A549 (cell line): ENCODE measurements at regions not wholly inside any gene's neighbourhood (a gene's known extent, or its start where the extent isn't known, plus 50 kb on each side); places are given as distances from the start of the nearest gene placed in this dataset.

Source experiments
- ATAC-seq, 2 experiments: fragments of 200-7000 bp in 1 of 2; fragments of >200 bp in 1 of 2; cut with Nextera tagmentation in 1 of 2; cut with Tn5 transposase in 1 of 2; 3 replicates each; pipeline versions ENCODE4 v1.8.0 to v1.9.1; 2018 to 2020; ENCODE audit warnings: mild to moderate bottlenecking in 1 of 2, moderate library complexity in 1 of 2
- CTCF ChIA-PET: fragments of 300-600 bp; sonication (Branson Sonifier 250); formaldehyde crosslinking; extraction: SDS; loops from one replicate; lab custom pipeline; 2021; ENCODE audit warnings: antibody characterized with exemption, inconsistent platforms; lab: Yijun Ruan, JAX
- POLR2A ChIA-PET: fragments of 350-600 bp; formaldehyde crosslinking; extraction: SDS; loops from one replicate; lab custom pipeline; 2021; ENCODE audit warnings: antibody characterized with exemption, inconsistent platforms; lab: Yijun Ruan, JAX
- DNase-seq, 2 experiments: peaks; one replicate each; pipeline versions ENCODE4 v3.0.0 to v3.0.0-alpha.2; 2011 to 2016; ENCODE audit warnings: low read depth in 1 of 2, low spot score in 1 of 2
- FAIRE-seq: peaks from 2 replicates; lab custom pipeline; 2011; peaks lifted over from hg19 to GRCh38; lab: Jason Lieb, UNC
- H3K27ac ChIP-seq, 2 experiments: fragments of >200 bp; sonication (Bioruptor Twin); formaldehyde crosslinking; 3 replicates each; pipeline ENCODE4 v1.5.1; 2016 to 2017
- H3K4me1 ChIP-seq: fragments of >200 bp; sonication (Bioruptor Twin); formaldehyde crosslinking; 3 replicates; pipeline ENCODE4 v1.6.1; 2016
- H3K4me2 ChIP-seq: fragments of >200 bp; sonication (Bioruptor Twin); formaldehyde crosslinking; 3 replicates; pipeline ENCODE4 v1.6.1; 2016
- H3K4me3 ChIP-seq: fragments of >200 bp; sonication (Bioruptor Twin); formaldehyde crosslinking; 3 replicates; pipeline ENCODE4 v1.5.1; 2016
- H3K9me3 ChIP-seq: fragments of >200 bp; sonication (Bioruptor Twin); formaldehyde crosslinking; 3 replicates; pipeline ENCODE4 v1.6.1; 2016
- CEBPB ChIP-seq, 2 experiments: fragments of >200 bp in 1 of 2; sonication (Bioruptor Twin) in 1 of 2; formaldehyde crosslinking in 1 of 2; IDR thresholded peaks; 2 replicates each; pipeline ENCODE4 v1.6.1; 2012 to 2016
- CHD4 ChIP-seq: fragments of 200-600 bp; sonication (generic); IDR thresholded peaks from 2 replicates; pipeline ENCODE4 v1.6.1; 2016; ENCODE audit warnings: antibody characterized with exemption, mild to moderate bottlenecking, borderline replicate concordance
- EHF ChIP-seq: fragments of 250-450 bp; sonication (Bioruptor Pico); IDR thresholded peaks from 2 replicates; pipeline ENCODE4 v1.5.0; 2020; ENCODE audit warnings: mild to moderate bottlenecking
- FOSB ChIP-seq: fragments of 250-450 bp; sonication (Bioruptor Pico); IDR thresholded peaks from 2 replicates; pipeline ENCODE4 v1.5.0; 2020; ENCODE audit warnings: mild to moderate bottlenecking, moderate library complexity
- HDAC2 ChIP-seq: fragments of 200-600 bp; sonication (generic); IDR thresholded peaks from 2 replicates; pipeline ENCODE4 v1.6.1; 2016
- JUN ChIP-seq, 2 experiments: fragments of >200 bp; sonication (Bioruptor Twin); formaldehyde crosslinking; IDR thresholded peaks; 2 replicates in 1 of 2; 3 replicates in 1 of 2; pipeline ENCODE4 v1.6.1; 2016 to 2017
- JUNB ChIP-seq: fragments of >200 bp; sonication (Bioruptor Twin); formaldehyde crosslinking; IDR thresholded peaks from 2 replicates; pipeline ENCODE4 v1.6.1; 2016
- KDM5A ChIP-seq: fragments of 200-600 bp; sonication (generic); IDR thresholded peaks from 2 replicates; pipeline ENCODE4 v1.6.1; 2016; ENCODE audit warnings: antibody characterized with exemption, mild to moderate bottlenecking
- MAFK ChIP-seq: fragments of 450-650 bp; IDR thresholded peaks from 2 replicates; pipeline ENCODE4 v1.6.1; 2014; ENCODE audit not compliant: partially characterized antibody
- MYC ChIP-seq: IDR thresholded peaks from 2 replicates; pipeline ENCODE4 v1.6.1; 2012; ENCODE audit warnings: mild to moderate bottlenecking, inconsistent platforms, low read length, improper control_type of control experiment, borderline replicate concordance
- NPAS2 ChIP-seq: fragments of 250-450 bp; sonication (Bioruptor Pico); IDR thresholded peaks from 2 replicates; pipeline ENCODE4 v1.8.0; 2022; ENCODE audit warnings: mild to moderate bottlenecking, moderate library complexity, borderline replicate concordance
- POLR2AphosphoS2 ChIP-seq: conservative IDR thresholded peaks from 2 replicates; pipeline ENCODE4 v1.6.1; 2012; ENCODE audit warnings: low read length, improper control_type of control experiment, inconsistent platforms
- RARB ChIP-seq: fragments of 250-450 bp; sonication (Bioruptor Pico); IDR thresholded peaks from 2 replicates; pipeline ENCODE4 v1.8.0; 2021; ENCODE audit warnings: mild to moderate bottlenecking, moderate library complexity
- RFX5 ChIP-seq: fragments of 450-650 bp; IDR thresholded peaks from 2 replicates; pipeline ENCODE4 v1.7.1; 2014; ENCODE audit warnings: antibody characterized with exemption, mild to moderate bottlenecking, moderate library complexity
- RNF2 ChIP-seq: fragments of 200-600 bp; sonication (generic); IDR thresholded peaks from 2 replicates; pipeline ENCODE4 v1.6.1; 2016; ENCODE audit warnings: low read depth, mild to moderate bottlenecking, antibody characterized with exemption, moderate library complexity, borderline replicate concordance
- TFCP2L1 ChIP-seq: fragments of 250-450 bp; sonication (Bioruptor Pico); IDR thresholded peaks from 2 replicates; pipeline ENCODE4 v1.5.0; 2021; ENCODE audit warnings: mild to moderate bottlenecking
- ZC3H11A ChIP-seq: fragments of 450-650 bp; IDR thresholded peaks from 2 replicates; pipeline ENCODE4 v1.6.1; 2014; ENCODE audit warnings: antibody characterized with exemption, mild to moderate bottlenecking
- ZSCAN20 ChIP-seq: fragments of 250-450 bp; sonication (Bioruptor Pico); IDR thresholded peaks from 2 replicates; pipeline ENCODE4 v1.8.0; 2022; ENCODE audit warnings: mild to moderate bottlenecking, moderate library complexity
- WGBS: methylation state at CpG from one replicate; pipeline ENCODE4 v1.1.6; 2017; ENCODE audit errors: missing lambda C conversion rate; 5-methylcytosine and 5-hydroxymethylcytosine counted together
- TF ChIP-seq, protein P1 (sequence below): IDR thresholded peaks from 2 replicates; pipeline ENCODE4 v1.6.1; 2012
- TF ChIP-seq, protein P2 (sequence below): IDR thresholded peaks from 2 replicates; pipeline ENCODE4 v1.6.1; 2012
- TF ChIP-seq, protein P3 (sequence below): fragments of >200 bp; sonication (Bioruptor Twin); formaldehyde crosslinking; IDR thresholded peaks from 3 replicates; pipeline ENCODE4 v1.5.1; 2016
- TF ChIP-seq, protein P4 (sequence below): fragments of >200 bp; sonication (Bioruptor Twin); formaldehyde crosslinking; IDR thresholded peaks from 3 replicates; pipeline ENCODE4 v1.6.1; 2016
- TF ChIP-seq, protein P5 (sequence below): fragments of 250-450 bp; sonication (Bioruptor Pico); IDR thresholded peaks from 2 replicates; pipeline ENCODE4 v1.5.0; 2020; ENCODE audit warnings: low read depth, mild to moderate bottlenecking, moderate library complexity

DNA sequence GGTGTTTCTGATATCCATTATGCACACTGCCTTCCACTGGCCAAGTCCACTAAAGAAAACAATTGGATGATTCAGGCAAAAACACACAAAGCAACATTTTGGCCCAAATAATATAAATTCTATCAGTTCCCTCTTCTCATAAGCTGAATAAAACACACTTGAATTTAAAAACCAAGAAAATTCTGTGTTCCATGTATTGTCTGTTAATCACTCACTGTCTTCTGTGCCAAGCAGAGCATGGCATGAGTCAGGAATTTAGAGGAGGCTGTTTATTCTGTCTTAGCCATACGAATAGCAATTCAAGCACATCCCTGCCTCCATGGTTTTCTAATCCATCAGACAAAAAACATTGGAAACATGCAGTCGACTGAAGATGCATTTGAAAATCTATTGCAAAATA lies 215.6 kb upstream of the UMPS start:
- ATAC-seq (no peak), DNase-seq (no peak), FAIRE-seq (no peak)
- 41% methylated on average over 2 of the region's 2 CpGs for WGBS
- ChIA-PET CTCF (interaction anchor here (1.6 kb wide), 1 partner anchor 14 kb away, joined by 4 read pairs; no protein-coding TSS in a partner anchor), POLR2A (no interaction called here)
- H3K4me3 ChIP-seq = no peak overlapping the region
- TF ChIP-seq FOSB (CRISPR knock-in tag) (no peak), RARB (no peak), POLR2AphosphoS2 (no peak), TFCP2L1 (CRISPR knock-in tag) (no peak), ZSCAN20 (CRISPR knock-in tag) (no peak), KDM5A (no peak), CEBPB (IDR thresholded peaks at IDR 0.05) (no peak), JUNB (no peak), NPAS2 (CRISPR knock-in tag) (no peak), RFX5 (no peak)
- TF ChIP-seq, protein P1, sequence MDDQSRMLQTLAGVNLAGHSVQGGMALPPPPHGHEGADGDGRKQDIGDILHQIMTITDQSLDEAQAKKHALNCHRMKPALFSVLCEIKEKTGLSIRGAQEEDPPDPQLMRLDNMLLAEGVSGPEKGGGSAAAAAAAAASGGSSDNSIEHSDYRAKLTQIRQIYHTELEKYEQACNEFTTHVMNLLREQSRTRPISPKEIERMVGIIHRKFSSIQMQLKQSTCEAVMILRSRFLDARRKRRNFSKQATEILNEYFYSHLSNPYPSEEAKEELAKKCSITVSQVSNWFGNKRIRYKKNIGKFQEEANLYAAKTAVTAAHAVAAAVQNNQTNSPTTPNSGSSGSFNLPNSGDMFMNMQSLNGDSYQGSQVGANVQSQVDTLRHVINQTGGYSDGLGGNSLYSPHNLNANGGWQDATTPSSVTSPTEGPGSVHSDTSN = no peak
- TF ChIP-seq, protein P2, sequence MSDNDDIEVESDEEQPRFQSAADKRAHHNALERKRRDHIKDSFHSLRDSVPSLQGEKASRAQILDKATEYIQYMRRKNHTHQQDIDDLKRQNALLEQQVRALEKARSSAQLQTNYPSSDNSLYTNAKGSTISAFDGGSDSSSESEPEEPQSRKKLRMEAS = no peak
- TF ChIP-seq, protein P3, sequence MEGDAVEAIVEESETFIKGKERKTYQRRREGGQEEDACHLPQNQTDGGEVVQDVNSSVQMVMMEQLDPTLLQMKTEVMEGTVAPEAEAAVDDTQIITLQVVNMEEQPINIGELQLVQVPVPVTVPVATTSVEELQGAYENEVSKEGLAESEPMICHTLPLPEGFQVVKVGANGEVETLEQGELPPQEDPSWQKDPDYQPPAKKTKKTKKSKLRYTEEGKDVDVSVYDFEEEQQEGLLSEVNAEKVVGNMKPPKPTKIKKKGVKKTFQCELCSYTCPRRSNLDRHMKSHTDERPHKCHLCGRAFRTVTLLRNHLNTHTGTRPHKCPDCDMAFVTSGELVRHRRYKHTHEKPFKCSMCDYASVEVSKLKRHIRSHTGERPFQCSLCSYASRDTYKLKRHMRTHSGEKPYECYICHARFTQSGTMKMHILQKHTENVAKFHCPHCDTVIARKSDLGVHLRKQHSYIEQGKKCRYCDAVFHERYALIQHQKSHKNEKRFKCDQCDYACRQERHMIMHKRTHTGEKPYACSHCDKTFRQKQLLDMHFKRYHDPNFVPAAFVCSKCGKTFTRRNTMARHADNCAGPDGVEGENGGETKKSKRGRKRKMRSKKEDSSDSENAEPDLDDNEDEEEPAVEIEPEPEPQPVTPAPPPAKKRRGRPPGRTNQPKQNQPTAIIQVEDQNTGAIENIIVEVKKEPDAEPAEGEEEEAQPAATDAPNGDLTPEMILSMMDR = no peak
- H3K4me2 ChIP-seq = no peak overlapping the region
- H3K27ac ChIP-seq = no peak overlapping the region
- H3K9me3 ChIP-seq = no peaks in the 10 kb centered on the region
- H3K4me1 ChIP-seq = peaks cover 21% of the 10 kb centered on the region

DNA sequence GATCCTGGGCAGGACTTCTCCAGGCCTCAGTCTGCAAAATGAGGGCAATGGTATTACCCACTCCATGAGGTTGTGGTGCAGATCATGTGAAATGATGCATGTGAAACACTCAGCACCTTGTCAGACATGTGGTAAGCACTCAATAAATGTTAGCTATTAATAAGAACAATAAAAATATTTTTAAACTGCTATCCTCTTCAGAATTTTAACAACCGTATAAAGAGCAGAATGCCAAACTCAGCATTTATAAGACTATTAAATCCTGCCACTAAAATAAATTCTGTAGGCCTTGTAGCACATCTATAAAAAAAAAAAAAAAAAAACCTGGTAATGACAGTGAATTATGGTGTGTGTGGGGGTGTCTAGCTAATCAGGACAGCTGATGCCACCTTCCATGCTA lies 213.9 kb upstream of the UMPS start:
- H3K4me1 ChIP-seq = peaks cover 28% of the 10 kb centered on the region
- 90% methylated on average over 1 of the region's 1 CpG for WGBS
- H3K4me3 ChIP-seq = no peak overlapping the region
- DNase-seq (no peak), ATAC-seq (no peak)
- TF ChIP-seq, protein P4, sequence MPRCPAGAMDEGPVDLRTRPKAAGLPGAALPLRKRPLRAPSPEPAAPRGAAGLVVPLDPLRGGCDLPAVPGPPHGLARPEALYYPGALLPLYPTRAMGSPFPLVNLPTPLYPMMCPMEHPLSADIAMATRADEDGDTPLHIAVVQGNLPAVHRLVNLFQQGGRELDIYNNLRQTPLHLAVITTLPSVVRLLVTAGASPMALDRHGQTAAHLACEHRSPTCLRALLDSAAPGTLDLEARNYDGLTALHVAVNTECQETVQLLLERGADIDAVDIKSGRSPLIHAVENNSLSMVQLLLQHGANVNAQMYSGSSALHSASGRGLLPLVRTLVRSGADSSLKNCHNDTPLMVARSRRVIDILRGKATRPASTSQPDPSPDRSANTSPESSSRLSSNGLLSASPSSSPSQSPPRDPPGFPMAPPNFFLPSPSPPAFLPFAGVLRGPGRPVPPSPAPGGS = no peak
- TF ChIP-seq ZC3H11A = no peak
- TF ChIP-seq RNF2 = no peak
- no peak for TF ChIP-seq JUN (IDR thresholded peaks at IDR 0.05)
- TF ChIP-seq, all 56 proteins: peak for 0
- CTCF ChIA-PET = interaction anchor here (1.1 to 3.0 kb wide), 6 partner anchors 14 to 385 kb away, joined by 3 to 12 read pairs (median 6); no protein-coding TSS in a partner anchor
- no peak for FAIRE-seq
- no peaks in the 10 kb centered on the region for H3K9me3 ChIP-seq
- no peak overlapping the region for H3K27ac ChIP-seq
- H3K4me2 ChIP-seq = no peak overlapping the region
- POLR2A ChIA-PET = no interaction called here

DNA sequence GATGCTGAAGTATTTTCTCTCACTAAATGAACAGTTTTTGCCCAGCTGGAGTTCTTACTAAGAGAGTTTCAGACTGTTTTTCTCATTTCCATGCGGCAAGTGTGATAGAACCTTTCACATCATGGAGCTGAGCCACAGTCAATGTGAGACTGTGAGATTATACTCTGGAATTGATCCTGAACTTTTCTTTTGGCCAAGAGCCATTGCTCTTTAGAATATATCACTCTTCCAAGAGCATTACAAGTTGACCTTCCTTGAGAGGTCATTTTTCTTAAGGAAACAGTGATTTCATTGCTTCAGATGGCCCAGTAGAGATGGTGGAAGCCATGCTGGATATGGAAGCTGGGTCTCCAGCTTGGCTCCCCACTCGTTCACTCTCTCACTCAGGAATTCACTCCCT lies 212.9 kb upstream of the UMPS start:
- no peak overlapping the region for H3K4me3 ChIP-seq
- CTCF ChIA-PET = interaction anchor here (1.1 to 3.0 kb wide), 6 partner anchors 13 to 384 kb away, joined by 3 to 12 read pairs (median 4); no protein-coding TSS in a partner anchor
- DNase-seq (no peak), ATAC-seq (no peak), FAIRE-seq (no peak)
- H3K27ac ChIP-seq = no peak overlapping the region
- peaks cover 30% of the 10 kb centered on the region for H3K4me1 ChIP-seq
- TF ChIP-seq EHF (CRISPR knock-in tag) (no peak), FOSB (CRISPR knock-in tag) (no peak), CHD4 (no peak), MYC (no peak), HDAC2 (no peak), MAFK (no peak)
- TF ChIP-seq, protein P5, sequence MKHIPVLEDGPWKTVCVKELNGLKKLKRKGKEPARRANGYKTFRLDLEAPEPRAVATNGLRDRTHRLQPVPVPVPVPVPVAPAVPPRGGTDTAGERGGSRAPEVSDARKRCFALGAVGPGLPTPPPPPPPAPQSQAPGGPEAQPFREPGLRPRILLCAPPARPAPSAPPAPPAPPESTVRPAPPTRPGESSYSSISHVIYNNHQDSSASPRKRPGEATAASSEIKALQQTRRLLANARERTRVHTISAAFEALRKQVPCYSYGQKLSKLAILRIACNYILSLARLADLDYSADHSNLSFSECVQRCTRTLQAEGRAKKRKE (CRISPR knock-in tag) = no peak
- 86% methylated on average over 2 of the region's 2 CpGs for WGBS
- POLR2A ChIA-PET = no interaction called here
- H3K9me3 ChIP-seq = no peaks in the 10 kb centered on the region
- no peak overlapping the region for H3K4me2 ChIP-seq
